ENCODE measurements at regions not wholly inside any gene's neighbourhood (a gene's known extent, or its start where the extent isn't known, plus 50 kb on each side); places are given as distances from the start of the nearest gene placed in this dataset.

DNA sequence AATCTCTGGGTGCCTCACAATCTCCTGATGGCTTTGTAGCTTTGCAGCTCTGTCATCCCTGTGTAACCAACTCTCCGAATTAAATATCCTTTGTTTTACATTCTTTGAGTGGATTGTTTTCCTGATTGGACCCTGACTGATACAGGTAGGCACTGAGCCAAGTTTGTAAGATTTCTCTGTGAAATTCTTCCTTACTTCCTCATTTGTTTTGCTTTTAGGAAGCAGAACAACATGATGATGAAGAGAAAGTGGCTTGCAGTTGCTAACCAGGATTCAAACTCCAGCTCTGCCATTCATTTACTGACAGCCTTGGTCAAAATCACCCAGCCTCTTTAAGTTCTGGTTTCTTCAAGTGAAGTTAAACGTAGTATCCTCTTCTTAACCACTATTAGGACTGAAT, 452.3 kb downstream of the OMA1 start:
- Histone ChIP-seq H3K4me1 (ENCODE audit: control insufficient read depth in 1 of 2, low read depth in 2 of 2) (no peaks in the 10 kb centered on the region), H3K9me3 (no peaks in the 10 kb centered on the region), H3K27ac (no peak overlapping the region), H3K27me3 (replicated peaks; ENCODE audit: insufficient read depth) (no peaks in the 10 kb centered on the region), H3K36me3 (no peaks in the 10 kb centered on the region), H3K4me3 (no peak overlapping the region)
- ATAC-seq (ENCODE audit: insufficient number of reproducible peaks, low FRiP score, low read depth) = no peak
- DNase-seq (ENCODE audit: low spot score) = no peak
- TF ChIP-seq, protein P1, sequence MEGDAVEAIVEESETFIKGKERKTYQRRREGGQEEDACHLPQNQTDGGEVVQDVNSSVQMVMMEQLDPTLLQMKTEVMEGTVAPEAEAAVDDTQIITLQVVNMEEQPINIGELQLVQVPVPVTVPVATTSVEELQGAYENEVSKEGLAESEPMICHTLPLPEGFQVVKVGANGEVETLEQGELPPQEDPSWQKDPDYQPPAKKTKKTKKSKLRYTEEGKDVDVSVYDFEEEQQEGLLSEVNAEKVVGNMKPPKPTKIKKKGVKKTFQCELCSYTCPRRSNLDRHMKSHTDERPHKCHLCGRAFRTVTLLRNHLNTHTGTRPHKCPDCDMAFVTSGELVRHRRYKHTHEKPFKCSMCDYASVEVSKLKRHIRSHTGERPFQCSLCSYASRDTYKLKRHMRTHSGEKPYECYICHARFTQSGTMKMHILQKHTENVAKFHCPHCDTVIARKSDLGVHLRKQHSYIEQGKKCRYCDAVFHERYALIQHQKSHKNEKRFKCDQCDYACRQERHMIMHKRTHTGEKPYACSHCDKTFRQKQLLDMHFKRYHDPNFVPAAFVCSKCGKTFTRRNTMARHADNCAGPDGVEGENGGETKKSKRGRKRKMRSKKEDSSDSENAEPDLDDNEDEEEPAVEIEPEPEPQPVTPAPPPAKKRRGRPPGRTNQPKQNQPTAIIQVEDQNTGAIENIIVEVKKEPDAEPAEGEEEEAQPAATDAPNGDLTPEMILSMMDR (IDR thresholded peaks at IDR 0.05) = no peak

DNA sequence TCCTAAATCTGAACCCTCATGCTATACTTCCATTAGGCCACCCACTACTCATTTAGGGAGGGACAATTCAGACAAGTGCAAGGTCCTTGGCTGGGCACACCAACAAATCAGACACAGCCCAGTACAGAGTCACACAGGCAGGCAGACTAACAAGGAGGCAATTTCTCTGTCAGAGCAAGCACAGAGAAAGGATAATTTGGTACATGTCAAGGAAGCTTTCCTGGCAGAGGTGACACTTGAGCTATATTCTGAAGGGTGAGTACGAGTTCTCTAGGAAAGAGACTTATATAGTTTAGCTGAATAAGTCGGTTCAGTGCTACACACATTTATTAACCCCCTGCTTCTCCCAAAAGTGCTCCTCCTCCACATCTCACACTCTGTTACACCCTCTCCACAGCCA, 455.9 kb downstream of the OMA1 start:
- H3K4me3 ChIP-seq = no peak overlapping the region
- H3K36me3 ChIP-seq = no peaks in the 10 kb centered on the region
- H3K9me3 ChIP-seq = no peaks in the 10 kb centered on the region
- TF ChIP-seq, protein P1 (IDR thresholded peaks at IDR 0.05) = no peak
- ATAC-seq (ENCODE audit: insufficient number of reproducible peaks, low FRiP score, low read depth) (no peak), DNase-seq (ENCODE audit: low spot score) (no peak)
- no peaks in the 10 kb centered on the region for H3K27me3 ChIP-seq (replicated peaks; ENCODE audit: insufficient read depth)
- H3K4me1 ChIP-seq (ENCODE audit: control insufficient read depth in 1 of 2, low read depth in 2 of 2) = no peaks in the 10 kb centered on the region
- no peak overlapping the region for H3K27ac ChIP-seq

DNA sequence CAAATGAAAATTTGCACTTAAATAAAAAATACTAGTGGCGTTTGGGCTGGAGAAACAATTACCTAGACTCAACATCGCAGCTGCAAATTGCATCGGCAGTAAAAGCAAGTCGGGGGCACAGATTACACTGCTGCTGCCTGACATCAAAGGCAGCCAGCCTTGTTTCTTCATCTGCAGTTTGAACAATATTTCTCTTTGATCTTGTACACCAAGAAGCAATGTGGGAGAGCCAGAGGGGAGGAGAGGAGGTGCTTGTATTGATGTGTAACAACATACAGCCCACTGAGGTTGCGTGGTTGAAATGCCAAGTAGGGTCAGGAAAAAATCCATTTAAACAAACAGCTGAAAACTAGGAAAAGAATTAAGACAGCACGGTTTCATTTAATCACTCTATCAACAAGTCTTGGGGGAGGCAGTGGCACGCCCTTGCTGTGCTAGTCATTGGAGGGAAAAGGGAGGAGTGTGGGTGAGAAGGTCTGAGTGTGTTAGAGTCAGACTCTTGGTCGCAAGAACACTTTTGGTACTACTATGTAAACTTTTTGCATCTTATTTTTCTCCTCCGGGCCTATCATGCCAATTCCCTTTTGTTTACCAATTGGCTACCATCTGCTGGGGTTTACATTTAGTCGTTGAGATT, 456.5 kb downstream of the OMA1 start:
- H3K27me3 ChIP-seq (replicated peaks; ENCODE audit: insufficient read depth) = no peaks in the 10 kb centered on the region
- DNase-seq (ENCODE audit: low spot score) (no peak), ATAC-seq (ENCODE audit: insufficient number of reproducible peaks, low FRiP score, low read depth) (no peak)
- no peak overlapping the region for H3K27ac ChIP-seq
- TF ChIP-seq, protein P1 (IDR thresholded peaks at IDR 0.05) = no peak
- H3K36me3 ChIP-seq = no peaks in the 10 kb centered on the region
- H3K9me3 ChIP-seq = no peaks in the 10 kb centered on the region
- H3K4me1 ChIP-seq (ENCODE audit: control insufficient read depth in 1 of 2, low read depth in 2 of 2) = no peaks in the 10 kb centered on the region
- H3K4me3 ChIP-seq = no peak overlapping the region

DNA sequence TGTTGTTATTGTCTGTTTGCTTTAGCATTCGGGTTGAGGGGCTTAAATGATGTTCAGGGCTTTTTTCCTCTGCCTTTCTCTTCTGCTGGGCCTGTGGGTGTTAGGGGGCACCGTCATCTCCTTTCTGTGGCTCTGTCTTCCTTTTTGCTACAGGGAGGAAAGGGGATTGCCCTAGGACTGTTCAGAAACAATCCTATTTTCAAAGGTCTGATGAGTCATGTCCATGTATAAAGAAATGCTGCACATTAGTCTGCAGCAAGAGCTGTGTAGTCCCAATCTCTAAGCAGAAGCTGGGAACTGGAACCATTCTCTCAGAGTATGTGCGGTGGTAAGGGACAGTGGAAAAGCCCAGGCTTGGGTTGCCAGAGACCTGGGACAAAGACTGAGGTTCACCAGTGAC, 462.3 kb downstream of the OMA1 start:
- no peak for ATAC-seq (ENCODE audit: insufficient number of reproducible peaks, low FRiP score, low read depth)
- H3K4me1 ChIP-seq (ENCODE audit: control insufficient read depth in 1 of 2, low read depth in 2 of 2) = no peaks in the 10 kb centered on the region
- no peaks in the 10 kb centered on the region for H3K27me3 ChIP-seq (replicated peaks; ENCODE audit: insufficient read depth)
- no peak overlapping the region for H3K27ac ChIP-seq
- TF ChIP-seq, protein P1 (IDR thresholded peaks at IDR 0.05) = no peak
- no peaks in the 10 kb centered on the region for H3K9me3 ChIP-seq
- H3K4me3 ChIP-seq = no peak overlapping the region
- no peak for DNase-seq (ENCODE audit: low spot score)
- H3K36me3 ChIP-seq = no peaks in the 10 kb centered on the region

DNA sequence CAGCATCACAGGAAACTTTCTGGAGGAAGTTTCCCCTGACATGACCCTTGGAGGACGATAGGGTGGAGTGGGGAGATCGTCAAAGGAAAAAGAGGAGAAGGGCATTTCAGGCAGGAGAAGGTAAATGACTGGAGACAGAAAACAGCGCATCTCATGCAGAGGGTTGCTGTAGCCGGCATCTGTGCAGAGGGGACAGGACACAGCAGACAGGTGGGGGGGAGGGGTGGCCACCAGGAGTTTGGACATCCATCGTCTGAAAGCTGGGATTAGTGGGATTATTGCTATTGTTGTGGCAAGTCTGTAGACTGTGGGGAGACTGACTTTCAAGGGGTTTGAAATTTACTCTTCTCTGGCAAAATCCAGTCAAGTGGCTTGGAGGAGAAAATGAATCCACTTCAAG, 463.9 kb downstream of the OMA1 start:
- Histone ChIP-seq H3K9me3 (no peaks in the 10 kb centered on the region), H3K36me3 (no peaks in the 10 kb centered on the region), H3K4me1 (ENCODE audit: control insufficient read depth in 1 of 2, low read depth in 2 of 2) (no peaks in the 10 kb centered on the region), H3K27ac (no peak overlapping the region), H3K27me3 (replicated peaks; ENCODE audit: insufficient read depth) (no peaks in the 10 kb centered on the region), H3K4me3 (no peak overlapping the region)
- TF ChIP-seq, protein P1 (IDR thresholded peaks at IDR 0.05) = no peak
- ATAC-seq (ENCODE audit: insufficient number of reproducible peaks, low FRiP score, low read depth) (no peak), DNase-seq (ENCODE audit: low spot score) (no peak)

Measured in thoracic aorta (tissue), 2 donors.